LHCN-M2 (cell line): ENCODE measurements at regions not wholly inside any gene's neighbourhood (a gene's known extent, or its start where the extent isn't known, plus 50 kb on each side); places are given as distances from the start of the nearest gene placed in this dataset.
"Not testable (repeated sequence)": the region's sequence is repeated elsewhere in the genome, so short reads cannot be mapped to it uniquely, and the experiment has no call there.

ENCODE experiments used
- DNase-seq: peaks from one replicate; pipeline ENCODE4 v3.0.0-alpha.2; 2012; ENCODE audit warnings: low read depth

DNA sequence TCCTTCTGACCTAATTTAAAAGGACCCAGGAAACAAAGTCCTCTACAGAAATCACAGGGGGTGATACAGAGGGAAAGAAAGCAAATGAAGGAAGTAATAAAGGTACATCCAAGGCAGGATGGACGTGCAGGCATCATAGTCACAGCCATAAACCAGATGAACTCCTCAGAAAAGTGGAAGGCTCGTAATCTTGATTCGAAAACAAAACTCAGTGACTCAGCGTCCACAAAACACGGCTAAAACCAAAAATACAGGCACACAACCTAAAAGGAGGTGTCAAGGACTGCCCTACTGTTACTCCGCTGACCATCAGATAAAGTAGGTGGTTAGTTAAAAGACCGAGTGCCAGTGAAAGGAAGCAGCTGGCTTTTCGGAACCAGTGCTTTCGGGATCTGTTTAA is 81.5 kb downstream of the TRIM69 start:
- DNase-seq = not testable (repeated sequence)

DNA sequence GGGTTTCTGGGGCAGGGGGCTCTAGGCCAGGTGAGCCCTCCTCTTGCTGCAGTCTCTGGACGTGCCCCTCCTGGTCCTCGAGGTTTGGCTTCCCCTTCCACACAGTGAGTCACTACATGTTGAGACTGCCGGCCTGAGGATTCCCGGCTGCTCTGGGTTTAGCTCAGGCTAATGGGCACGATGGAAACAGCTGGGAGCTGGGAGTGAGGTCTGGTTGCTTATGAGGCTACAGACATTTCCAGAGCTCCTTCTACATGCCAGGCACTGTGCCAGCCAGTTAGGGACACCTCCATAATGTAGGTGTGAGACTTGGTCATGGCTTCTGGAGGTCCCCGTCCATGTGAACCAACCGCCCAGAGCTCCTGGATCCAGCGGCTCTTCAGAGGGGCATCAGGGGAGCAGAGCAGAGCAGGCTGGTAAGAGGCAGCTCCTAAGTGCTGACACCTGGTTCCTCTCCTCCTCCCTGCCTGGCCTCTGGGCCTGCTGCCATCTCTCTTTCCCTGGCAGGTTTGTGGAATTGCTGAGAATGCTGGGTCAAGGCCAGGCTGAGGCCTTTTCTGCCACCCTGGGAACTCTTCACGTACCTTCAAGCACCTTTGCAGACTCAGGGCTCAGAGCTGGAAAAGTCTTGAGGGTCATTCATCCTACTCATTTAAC is 83.1 kb downstream of the TRIM69 start:
- DNase-seq = peak; percentile 17

DNA sequence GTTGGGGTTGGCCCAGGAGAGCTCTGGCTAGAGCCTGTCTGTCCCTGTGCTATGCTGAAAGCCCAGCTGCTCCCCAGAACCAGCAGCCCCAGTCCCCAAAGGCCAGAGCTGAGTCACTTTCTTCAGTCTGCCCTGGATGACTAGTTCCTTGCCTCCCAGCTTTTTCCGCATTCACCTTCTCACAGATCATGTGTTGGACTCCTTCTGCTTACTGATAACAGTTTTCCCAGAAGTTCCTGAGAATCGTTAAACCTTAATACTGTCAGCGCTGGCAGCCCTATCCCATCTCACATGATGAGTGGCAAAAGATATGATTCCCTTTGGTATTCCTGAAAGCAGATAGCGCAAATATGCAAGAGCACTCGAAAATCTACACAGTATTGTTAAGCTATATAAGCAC is 84.2 kb downstream of the TRIM69 start:
- not testable (repeated sequence) for DNase-seq

DNA sequence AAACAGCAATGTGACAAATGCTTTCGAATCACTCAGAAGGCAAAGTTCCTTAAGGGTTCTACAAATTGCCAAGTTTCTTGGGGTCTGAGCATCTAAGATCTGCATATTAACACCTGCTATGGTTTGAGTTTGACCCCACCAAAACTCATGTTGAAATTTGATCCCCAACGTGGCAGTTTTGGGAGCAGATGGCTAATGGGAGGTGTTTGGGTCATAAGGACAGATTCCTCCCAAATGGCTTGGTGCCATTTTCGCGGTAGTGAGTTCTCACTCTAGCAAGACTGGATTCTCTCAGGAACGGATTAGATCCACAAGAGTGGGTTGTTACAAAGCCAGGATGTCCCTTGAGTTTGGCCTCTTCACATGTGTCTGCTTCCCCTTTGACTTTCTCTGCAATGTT is 84.6 kb downstream of the TRIM69 start:
- DNase-seq = not testable (repeated sequence)

DNA sequence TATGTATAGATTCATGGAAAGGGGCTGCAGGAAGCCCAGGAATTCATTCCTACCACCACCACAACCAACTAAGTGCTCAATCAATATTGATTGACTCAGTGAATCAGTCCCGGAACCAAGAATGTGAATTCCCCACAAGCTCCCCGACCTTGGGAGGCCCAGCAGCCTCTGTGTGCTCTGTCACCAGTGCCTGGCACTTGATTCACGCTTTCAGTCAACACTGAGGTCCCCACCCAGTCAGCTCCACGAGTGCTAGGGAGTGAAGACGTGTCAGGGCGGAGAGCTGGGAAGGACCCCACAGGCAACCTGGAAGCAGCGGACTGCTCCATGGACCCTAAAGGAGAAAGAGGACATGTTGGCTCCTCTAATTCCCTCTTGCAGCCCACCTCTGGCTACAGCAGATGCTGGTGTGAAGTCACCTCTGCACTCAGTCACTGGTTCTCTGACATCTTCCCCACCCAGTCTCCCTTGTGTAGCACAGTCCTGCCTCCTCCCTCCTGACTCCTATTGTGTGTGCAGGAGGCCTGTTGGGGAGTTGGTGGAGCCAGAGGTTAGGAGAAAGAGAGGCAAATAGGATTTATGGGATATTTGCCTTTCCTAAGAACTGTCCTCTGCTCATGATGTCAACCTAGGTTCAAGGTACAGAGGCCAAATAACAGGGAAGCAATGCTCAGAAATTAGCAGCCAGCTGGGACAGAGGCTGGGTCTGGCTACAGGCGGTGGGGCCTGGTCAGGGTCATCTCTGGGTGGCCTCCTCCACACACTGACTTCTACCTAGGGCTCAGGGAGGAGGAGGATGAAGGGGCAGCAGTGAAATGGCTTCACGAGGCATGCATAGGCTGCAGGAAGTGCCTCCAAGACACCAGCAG is 88.2 kb downstream of the TRIM69 start:
- DNase-seq = not testable (repeated sequence)

DNA sequence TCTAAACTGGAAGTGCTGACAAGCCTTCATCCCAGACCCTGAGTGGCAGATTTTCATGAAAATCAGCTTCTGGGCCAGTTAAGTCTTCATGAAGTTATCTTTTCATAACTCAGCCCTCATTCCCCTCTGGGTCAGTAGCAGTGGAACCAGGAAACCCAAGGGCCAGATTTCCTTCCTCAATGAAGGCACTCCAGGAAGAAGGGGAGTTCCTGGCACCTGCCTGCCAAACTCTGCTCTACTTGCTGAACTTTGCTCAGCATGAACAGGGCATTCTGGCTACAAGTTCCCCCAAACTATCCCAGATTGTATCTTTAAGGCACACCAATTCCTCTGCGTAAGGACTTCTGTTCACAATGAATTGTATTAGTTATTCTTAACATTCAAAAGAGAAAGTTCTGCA is 90.3 kb downstream of the TRIM69 start:
- not testable (repeated sequence) for DNase-seq

DNA sequence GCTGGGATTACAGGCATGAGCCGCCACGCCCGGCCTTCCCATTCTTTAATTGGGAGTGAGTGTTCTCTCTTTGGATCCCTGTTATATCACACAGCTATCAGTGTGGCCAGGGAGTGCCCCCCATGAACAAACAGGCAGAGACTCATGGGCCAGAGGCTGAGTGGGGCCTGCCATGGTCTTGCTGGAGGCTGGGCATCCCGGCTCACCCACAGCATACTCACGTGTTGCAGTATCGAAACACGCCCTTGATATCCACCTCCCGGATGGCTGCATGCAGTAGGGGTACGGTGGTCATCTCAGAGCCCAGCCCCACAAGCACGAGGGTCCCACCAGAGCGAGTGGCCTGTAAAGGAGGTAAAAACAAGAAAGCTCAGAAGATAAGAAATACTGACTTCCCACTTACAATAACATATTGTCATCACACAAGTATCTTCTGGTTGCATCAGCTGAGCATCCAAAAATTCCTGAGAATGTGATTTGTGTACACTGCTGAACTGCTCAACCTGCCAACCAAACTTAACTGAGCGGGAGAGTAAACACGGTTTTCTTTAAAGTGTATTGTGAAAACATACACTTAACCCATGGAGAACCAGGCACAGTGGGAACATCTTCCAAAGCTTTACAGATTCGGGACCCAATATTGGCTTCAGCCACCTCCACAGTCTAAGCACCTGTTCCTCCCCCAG is 92.0 kb downstream of the TRIM69 start:
- not testable (repeated sequence) for DNase-seq

DNA sequence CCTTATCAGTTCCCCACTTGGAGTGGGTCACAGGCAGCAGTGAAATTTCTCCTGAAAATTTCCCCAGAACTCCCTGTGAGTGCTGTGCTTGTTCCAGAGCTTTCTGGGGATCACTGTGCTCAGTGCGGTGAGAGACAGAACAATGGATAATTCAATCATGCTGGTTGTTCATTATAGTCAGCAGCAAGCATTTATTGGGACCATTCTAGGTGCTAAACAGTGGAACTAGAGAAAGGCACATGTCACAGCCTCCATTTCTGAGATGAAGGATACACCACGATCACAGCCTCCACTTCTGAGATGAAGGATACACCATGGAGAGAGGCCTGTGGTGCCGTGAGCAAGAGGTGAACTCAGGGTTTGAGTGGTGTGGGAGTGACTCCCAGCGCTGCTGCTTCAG is 92.8 kb downstream of the TRIM69 start:
- not testable (repeated sequence) for DNase-seq

DNA sequence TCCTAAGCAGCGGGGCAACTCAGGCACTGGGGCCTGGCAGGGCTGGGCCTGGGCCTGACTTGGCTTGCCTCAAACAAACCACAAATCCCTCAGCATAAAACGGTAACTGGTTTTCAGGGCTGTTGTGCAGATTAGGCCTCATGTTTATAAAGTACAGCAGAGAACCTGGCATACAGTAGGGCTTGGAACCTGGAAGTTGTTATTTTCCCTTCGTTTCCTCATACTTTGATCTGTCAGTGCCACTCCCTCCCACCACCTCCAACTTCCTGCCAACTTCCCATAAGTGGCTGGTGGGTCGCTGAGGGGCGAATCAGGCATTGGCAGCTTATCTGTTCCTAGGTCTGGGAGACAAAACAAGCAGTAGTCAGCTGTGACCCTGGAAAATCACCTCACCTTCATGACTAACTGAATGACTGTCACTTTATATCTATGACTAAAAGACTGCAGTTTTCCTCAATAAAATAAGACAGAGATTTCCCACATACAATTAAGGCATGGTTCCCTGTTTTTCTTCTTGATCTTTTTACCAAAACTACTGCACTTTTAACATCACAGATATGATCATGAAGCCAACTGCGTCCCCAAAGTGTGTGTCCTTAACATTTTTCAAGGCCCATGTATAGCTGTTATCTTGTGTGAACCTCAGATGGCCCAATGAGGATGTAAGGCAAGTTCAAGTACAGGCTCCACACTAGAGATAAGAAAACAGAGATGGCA is 94.5 kb downstream of the TRIM69 start:
- DNase-seq = not testable (repeated sequence)

DNA sequence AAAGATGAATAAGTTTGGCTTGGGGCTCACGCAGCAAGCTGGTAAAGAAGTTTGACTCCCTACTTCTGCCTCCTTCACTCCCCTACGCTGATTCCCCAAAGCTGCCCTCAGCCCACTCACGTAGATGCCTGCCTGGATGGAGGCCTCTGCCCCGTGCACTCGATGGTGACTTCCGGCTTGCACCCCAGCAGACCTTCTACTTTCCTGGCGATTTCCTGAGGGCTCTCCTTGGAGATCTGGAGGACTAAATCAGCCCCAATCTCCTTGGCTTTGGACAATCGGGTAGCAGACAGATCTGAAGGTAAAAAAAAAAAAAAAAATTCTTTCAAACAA is 95.0 kb downstream of the TRIM69 start:
- not testable (repeated sequence) for DNase-seq

DNA sequence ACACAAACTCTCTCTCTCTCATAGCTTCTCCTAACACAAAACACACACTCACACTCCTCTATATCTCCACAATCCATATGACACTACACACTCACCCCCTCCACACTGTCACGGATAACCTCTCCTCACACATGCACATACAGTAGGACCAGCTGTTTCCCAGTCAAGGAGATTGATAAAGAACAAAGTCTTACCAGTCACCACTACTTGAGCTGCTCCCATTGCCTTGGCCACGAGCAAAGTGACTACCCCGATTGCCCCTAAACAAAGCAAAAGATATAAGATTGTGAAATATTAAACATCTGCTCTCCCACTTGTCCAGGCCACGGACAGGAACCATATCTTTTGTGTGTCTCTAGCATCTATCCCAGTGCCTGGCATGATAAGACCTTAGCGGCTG is 95.8 kb downstream of the TRIM69 start:
- not testable (repeated sequence) for DNase-seq

DNA sequence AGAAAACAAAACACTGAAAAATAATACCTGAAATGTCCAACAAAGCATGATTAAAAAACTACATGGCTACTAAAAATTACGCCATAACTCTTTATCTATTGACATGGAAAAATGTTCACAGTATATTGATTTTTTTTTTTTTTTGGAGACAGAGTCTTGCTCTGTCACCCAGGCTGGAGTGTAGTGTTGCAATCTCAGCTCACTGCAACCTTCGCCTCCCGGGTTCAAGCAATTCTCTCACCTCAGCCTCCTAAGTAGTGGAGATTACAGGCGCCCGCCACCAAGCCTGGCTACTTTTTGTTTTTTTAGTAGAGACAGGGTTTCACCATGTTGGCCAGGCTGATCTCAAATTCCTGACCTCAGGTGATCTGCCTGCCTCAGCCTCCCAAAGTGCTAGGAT is 96.8 kb downstream of the TRIM69 start:
- not testable (repeated sequence) for DNase-seq

DNA sequence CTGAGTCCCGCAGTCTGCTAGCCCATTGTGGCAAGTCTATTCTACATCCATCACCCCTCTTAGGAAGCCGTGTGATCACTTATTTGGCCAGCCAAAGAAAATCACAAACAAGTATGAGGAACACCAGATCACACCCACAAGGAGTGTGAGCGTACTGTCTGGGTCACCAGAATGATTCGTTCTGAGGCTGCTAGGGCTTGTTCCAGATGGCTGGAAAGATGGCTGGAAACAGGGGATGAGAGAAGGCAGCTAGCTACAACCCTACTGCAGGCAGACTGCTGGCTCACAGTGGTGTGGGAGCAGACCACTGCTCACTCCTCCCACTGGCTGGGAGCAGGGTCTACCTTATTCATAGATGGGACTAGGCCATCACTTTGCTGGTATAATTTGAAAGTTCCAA is 97.4 kb downstream of the TRIM69 start:
- DNase-seq = not testable (repeated sequence)

DNA sequence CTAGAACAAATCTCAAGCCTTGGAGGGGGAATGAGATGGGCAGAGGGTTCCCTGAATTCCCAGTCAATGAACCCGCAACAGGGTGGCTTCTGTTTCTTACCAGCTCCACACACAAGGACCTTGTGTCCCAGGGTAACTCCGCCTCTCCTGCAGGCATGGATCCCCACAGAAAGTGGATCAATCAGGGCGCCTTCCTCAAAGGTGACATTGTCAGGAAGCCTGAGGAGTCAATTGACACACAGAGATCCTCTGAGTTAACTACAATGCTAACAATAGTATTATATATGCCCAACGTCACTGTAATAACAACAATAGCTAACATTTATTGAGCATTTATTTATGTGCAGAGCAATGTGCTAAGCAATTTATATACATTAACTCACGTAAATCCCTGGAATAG is 98.8 kb downstream of the TRIM69 start:
- not testable (repeated sequence) for DNase-seq

DNA sequence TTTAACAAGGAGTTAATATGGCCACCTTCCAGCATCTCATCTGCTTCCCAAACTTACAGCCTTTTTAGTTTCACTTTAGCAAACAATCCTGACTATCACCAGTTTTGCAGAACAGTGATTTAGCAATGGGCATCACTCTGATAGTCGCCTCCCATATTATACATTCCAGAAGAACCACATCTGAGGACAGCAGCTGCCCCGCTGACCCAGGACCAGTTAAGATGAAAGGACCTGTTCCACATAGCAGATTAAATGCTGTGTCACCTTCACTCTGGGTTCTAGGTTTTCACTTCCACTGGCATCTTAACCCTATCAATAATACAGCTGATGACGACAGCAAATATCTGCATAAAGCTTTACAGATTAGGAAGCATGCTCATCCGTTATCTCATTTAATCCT is 99.8 kb downstream of the TRIM69 start:
- DNase-seq = no peak

DNA sequence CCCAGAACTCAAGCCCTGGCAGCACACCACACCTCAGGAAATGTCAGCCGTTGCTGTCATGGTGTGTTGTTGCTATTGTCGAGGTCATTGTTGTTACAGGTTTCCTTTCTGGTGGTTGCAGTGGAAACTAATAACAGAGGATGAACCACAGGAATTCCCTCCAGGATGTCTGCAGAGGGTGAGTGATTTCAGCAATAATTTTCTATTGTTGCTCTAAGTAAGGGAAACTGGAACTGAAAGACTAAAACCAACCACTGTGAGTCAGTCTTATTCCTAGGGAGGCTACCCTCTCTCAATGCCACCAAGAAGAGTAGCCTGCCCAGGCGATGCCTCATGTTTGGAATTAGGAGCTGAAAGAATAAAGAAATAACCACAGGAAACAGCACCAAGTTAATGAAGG is 102.6 kb downstream of the TRIM69 start:
- DNase-seq = peak; percentile 50

DNA sequence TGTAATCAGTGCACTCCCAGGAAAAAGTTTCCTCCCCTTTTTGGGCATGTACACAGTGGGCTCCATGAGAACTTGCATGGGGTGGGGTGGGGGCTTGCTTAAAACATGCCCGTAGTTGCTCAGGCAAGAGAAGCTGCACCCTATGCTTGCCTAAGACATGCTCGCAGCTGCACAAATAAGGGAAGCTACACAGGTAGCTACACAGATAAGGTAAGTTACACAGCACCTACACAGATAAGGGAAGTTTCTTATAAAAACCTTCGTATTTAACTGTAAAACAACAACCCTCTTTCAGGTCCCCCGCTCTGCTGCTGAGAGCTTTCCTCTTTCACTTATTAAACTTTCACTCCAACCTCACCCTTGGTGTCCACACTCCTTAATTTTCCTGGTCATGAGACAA is 105.4 kb downstream of the TRIM69 start:
- not testable (repeated sequence) for DNase-seq

DNA sequence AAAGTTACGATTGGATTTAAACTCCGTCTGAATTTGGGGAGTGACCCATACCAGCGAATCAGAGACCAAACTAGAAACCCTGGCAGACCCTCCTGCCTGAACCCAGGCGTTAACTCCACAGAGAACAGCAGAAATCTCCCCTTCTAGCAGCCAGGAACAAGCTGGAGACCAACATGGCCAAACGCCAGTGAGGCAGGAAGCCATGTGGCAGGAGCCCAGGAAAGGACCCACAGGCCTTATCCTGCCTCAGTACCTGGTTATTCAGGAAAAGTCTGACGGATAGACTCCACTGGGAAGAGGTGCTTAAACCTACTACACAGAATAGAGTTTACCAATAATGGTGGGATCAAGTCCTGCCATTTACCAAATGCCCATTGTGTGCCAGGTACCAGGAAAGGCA is 106.6 kb downstream of the TRIM69 start:
- DNase-seq = not testable (repeated sequence)

DNA sequence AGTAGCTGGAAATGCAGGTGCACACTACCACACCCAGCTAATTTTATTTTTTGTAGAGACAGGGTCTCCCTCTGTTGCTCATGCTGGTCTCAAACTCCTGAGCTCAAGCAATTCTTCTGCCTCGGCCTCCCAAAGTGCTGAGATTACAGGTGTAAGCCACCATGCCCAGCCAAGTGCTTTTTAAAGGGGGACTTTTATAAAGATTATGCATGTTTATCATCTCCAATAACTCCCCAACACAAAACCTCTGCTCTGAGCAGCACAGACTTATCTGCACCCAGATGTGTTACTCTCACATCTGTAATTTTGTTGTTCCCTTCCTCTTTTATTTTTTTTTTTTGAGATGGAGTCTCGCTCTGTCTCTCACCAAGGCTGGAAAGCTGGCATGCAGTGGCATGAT is 108.6 kb downstream of the TRIM69 start:
- DNase-seq = not testable (repeated sequence)

DNA sequence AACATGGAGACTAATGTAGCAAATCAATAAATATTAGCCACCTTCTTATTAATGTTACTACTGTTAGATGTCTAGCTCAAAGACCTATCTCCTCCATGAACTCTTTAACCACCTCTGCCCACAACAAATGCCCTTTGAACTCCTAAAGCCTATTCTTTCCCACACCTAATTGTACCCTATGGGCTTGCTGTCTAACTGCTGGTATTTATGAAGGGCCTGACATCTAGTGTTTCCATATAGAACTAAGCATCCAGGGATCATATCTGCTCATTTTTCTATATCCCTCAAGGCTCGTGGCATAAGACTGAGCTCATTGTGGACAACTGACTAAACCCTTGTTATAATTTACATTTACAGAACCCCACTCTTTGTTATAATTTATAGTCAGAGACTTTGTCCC is 109.8 kb downstream of the TRIM69 start:
- not testable (repeated sequence) for DNase-seq

DNA sequence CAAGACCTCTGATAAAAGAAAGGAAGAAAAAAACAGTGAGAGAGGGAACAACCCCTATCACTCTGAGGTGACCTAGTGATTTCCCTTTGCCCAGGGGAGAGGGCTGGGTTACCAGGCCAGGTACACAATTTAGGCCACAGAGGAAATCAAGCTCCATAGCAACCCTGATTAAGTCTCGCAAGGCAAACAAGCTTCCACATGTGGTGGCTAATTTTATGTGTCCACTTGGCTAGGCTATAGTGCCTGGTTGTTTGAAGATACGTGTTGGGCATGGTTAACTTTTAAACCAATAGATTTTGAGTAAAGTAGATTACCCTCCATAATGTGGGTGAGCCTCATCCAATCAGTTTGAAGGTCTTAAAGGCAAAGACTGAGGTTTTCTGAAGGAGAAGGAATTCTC is 108.9 kb upstream of the TERB2 start:
- not testable (repeated sequence) for DNase-seq

DNA sequence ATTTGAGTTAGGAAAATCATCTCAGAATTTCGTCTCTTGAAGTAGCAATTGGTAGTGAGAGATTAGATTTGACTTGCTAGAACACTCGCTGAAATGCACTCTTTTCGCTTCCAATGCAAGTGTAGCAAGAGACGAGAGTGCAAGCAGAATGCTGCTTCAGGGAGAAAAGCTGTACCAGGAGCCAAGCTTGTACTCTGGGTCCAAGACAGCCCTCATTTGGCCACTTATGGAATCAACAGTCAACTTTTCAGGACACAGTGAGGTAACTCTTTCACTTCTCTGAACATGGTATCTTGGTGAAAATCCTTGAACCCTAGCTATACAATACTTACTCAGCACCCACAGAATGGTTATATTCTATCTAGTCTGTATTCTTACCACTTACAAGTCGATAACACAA is 107.6 kb upstream of the TERB2 start:
- DNase-seq = not testable (repeated sequence)
